Stromal cell of bone marrow (primary cell): ENCODE measurements at regions not wholly inside any gene's neighbourhood (a gene's known extent, or its start where the extent isn't known, plus 50 kb on each side); places are given as distances from the start of the nearest gene placed in this dataset.

Experiments used
- DNase-seq: peaks from one replicate; pipeline ENCODE4 v3.0.0-alpha.2; 2012; ENCODE audit warnings: low read depth

DNA sequence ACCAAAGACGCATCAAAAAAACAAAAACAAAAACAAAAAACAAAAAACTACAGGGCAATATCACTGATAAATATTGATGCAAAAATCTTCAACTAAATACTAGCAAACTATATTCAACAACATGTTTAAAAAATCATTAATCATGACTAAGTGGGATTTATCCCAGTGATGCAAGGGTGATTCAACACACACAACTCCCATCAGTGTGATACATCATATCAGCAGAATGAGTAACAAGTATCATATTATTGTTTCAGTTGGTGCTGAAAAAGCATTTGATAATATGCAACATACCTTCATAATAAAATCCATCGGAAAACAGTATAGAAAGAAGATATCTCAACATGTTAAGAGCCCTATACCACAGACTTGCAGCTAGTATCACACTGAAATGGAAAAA is 953.0 kb downstream of the AMY1C start:
- no peak for DNase-seq

GRCh38 chr1:104706631-104707147 is 957.0 kb downstream of the AMY1C start:
- peak; percentile 4 for DNase-seq

- no peak for DNase-seq
Measured at GRCh38 chr1:104718752-104719151, 969.1 kb downstream of the AMY1C start.

GRCh38 chr1:104720741-104721140 is 971.0 kb downstream of the AMY1C start:
- DNase-seq, result no peak

- no peak for DNase-seq
Measured at GRCh38 chr1:104726917-104727316, 977.2 kb downstream of the AMY1C start.

DNA sequence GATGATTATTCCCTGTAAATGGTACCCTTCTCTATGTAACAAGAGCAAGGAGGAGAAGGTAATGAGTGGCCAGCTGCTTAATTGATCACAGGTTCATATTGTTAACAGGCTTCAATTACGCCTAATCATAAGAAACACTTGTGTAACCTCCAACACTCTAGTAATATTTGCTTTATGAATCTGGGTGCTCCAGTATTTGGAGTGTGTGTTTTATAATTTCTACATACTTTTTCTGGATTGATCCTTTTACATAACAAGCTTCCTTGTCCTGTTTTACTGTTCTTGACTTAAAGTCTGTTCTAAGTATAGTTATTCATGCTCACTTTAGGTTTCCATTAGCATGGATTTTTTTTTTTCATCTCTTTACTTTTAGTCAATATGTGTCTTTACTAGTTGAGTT is 984.2 kb downstream of the AMY1C start:
- no peak for DNase-seq

DNA sequence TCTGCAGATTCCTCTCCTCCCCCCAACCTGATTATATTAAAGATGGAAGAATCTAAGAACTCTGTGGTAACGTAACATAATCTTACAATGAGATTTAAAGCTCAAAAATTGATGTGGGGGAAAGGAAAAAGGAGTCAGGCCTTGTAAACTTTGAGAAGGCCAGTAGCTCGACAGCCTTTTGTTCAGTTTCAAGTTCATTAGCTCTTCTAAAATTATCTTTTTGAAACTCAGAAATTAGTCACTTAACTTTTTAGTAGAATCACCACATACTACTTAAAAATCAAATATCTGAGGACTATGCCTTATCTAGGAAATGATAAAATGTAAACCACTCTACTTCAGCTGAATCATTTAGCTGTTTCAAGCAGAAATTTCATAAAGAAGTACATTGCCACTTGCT is 996.2 kb downstream of the AMY1C start:
- no peak for DNase-seq

DNA sequence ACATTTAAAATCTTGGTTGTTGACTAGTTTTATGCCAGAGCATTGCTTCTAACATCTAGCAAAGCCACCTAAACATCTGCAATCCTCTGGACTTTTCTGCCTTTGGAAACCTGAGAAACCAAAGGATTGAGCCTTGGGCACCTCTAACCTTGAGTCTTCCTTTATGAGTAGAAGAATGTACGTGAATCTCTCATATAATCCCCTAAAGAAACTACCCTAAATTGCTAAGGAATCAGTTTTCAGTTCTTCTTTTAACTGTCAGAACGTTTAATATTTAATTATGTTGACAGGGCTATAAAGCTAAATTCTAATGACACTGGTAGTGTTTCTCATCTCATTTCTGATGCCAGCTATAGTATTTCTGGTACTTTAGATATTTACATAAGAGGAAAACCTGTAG is 997.3 kb downstream of the AMY1C start:
- no peak for DNase-seq

DNA sequence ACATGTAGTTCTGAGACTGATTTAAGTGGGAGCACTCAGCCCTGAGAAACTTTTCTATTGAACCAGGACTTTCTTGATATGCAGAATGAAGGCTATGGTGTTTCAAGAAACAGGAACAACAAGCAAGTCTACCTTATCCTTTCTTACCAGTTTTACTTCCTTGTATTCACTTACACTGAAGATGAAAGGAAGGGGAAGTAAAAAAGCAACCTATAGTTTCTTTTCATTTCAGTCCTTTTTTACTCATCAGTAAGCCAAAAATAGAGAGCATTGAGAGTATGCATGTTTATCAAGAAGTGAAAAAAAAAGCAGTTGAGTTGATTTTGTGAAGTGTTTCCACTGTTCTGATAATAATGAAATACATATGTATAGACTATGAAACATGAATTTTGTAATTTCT is 1010.3 kb downstream of the AMY1C start:
- DNase-seq, result no peak

DNA sequence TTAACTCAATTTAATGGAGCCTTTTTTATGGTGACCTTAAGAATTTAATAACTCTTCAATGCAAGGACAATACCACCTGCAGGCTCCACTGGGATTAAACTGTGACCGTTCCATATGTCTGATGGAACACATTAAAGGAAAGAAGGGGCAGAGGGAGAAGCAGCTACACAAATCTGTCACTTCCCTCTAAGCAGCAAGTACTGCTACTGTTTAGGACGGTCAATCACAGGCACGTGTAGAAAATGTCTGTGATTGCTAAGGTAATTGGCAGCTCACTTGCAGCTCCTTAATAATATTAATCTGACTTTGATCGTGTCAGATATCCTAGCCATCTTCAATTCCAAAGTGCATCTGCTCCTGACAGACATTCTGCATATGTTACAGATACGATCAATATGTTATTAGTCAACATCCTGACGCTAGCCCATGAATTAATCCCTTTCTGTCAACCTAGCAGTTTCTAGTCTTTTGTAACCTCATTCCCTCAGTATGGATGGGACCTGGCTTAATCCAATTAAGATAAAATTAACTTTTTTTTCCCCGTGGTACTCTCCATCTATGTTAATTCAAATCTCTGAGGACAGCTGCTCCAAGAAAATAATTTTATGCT is 1012.4 kb downstream of the AMY1C start:
- DNase-seq, result no peak

DNA sequence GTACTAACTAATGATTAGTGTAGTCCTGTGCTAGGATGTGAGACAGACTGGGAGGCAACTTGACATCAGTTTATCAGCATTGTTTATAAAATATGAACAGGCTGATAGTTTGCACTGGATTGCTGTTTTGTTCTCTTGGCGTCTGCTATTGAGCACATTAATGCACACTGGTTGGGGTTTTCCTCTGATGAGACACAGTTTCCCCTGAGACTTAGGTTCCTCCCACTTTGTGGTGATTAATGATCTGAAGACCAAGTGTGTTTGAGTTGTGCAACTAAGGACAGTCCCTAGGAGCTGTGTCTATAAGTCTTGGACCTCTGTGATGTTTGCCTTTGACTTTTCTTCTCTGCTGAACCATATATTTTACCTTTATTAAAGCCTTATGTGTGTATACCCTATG is 1015.4 kb downstream of the AMY1C start:
- no peak for DNase-seq

DNA sequence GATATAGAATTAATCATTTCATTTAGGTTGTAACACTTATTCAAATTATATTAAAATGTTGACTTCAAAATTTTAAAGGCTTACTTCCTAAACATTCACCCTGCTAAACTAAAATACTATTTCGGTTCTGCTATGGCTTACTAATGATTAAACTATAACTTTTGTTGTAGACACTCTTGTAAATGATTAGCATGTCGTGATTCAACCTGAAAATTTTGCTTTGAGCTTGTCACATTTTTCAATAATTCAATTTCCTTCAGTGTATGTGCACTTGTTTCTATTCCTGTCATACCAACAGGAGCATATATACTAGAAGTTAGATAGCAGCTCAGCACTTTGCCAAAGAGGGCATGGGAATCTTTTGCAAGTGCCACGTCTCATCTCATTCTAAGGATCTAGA is 1018.8 kb downstream of the AMY1C start:
- no peak for DNase-seq

DNA sequence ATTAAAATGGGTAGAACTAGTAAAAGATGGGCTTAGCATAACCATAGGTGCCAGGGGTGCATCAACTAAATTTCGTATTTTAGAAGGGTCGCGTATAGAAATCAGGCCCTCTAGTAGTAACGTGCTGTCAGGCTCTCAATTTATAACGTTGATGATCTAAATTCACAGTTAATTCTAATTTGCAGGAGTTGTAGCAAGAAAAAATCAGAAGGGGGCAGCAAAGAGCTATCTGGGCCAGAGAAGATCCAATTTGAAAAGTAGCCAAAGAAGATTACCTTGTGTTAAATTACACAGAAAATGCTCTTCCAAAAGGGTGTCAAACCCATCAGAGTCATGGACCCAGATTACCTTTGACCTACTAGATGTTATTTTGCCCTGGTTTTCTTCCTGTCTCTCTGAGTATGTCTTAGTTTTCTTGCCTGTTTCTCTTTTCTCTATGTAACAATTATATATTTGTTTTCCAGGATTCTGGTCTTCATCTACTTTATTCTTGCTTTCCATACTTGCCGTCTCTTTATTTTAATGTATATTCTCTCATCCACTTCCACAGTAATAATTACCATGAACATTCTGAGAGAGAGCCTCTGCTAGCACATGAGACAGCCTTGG is 1030.9 kb downstream of the AMY1C start:
- no peak for DNase-seq

- no peak for DNase-seq
Measured at GRCh38 chr1:104785575-104786187, 1036.0 kb downstream of the AMY1C start.

DNA sequence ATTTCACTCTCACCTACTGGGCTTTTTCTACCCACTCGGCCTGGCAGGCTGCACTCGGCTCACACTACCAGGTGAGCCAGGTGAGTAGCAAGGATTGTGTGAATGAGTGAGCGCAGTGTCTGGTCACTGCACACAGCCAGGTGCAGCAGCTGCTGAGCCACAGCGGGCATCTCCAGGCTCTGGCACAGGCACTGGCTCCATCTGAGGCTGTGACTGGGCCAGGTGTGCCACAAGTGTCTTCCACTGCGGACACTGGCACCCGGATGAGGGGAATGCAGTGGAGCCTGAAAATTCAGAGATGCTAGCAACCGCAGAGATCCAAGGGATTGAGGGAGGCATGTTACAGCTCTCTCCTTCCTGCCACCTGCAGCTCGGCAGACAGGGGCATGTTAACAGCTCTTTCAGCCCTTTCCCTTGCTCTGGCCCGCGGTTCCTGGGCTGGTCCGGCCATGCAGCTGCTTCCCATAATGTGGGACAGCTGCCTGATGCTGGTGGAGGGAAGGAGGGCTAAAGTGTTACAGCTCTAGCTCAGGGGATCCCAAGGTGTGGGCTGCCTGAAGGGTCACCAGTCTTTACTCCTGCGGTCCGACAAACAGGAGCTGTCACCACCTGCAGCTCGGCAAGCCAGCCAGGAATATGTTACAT is 1038.3 kb downstream of the AMY1C start:
- no peak for DNase-seq

GRCh38 chr1:104791030-104791429 is 1041.3 kb downstream of the AMY1C start:
- no peak for DNase-seq

DNA sequence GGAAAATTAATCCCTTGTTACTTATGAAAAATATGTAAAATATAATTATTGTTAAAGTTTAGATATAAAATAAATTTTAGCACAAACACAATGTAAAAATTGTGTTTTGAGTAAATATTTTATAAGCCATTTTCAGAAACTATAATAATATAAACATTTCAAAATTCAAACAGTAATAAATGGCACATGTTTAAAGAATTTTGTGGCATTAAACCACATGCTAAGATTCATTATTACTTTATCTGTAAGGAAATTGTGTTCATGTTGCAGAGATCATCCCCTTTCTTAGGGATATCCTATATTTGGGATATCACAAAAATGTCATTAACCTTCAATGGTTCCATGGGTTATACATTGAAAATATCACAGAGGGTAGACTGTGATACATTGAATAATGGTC is 1044.3 kb downstream of the AMY1C start:
- DNase-seq, result no peak

GRCh38 chr1:104795931-104796330 is 1046.2 kb downstream of the AMY1C start:
- no peak for DNase-seq

DNA sequence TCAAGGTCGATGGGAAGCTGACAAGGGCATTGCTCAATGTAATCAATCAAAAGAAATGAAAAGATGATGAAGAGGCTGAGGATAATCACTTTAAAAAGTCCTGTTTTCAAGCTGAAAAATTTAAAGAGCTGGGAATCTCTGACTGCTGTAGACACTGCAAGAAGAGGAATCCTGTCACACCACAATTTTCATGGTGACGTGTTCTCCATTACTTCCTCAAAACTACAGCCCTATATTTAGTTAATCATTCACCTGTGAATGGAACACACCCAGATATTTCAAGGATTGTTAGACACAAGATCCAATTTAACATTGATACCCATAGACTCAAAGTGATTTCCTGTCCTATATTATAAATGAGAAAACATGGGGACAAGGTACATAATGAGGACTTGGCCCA is 1048.3 kb downstream of the AMY1C start:
- DNase-seq, result no peak

GRCh38 chr1:104801344-104801743 is 1051.6 kb downstream of the AMY1C start:
- DNase-seq, result no peak

DNA sequence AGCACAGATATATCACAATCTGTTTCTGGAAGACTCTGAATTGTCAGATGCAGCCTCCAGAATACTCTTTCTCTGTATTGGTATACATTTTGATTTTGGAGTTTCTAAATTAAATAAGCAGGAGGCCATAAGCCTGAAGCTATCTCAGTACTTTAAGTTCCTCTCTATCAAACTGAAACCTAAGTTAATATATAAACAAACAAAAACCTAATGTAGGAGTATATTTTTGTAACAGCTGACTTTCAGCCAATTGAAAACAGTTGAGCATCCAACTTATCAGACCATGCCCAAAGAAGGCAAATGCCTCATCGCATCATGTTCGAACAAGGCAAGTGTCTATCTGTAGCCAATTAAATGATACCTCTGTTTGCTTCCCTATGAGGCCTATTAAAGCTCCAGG is 1054.4 kb downstream of the AMY1C start:
- no peak for DNase-seq

DNA sequence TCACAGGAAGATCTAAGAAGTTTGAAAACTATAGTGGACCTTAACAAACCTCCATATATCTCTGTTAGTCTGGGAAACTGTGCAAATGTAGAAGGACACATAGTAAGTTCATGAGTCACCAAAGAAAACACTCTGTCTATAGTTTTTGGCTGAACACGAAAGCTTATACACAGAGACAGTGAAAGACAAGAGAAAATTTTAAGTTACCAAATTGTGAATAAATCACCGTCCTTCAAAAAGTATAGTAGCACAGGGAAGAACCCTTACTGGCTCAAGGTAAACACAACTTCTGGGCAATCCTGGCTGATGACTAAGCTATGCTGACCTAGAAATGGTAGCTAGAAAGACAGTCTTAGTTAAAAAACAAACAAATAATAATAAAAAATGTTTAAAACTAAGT is 1057.9 kb downstream of the AMY1C start:
- DNase-seq, result no peak

GRCh38 chr1:104825401-104825800 is 1075.7 kb downstream of the AMY1C start:
- no peak for DNase-seq
